RWPE2 (cell line): ENCODE measurements at regions not wholly inside any gene's neighbourhood (a gene's known extent, or its start where the extent isn't known, plus 50 kb on each side); places are given as distances from the start of the nearest gene placed in this dataset.
"Not testable (repeated sequence)": the region's sequence is repeated elsewhere in the genome, so short reads cannot be mapped to it uniquely, and the experiment has no call there.

Experiments
- ATAC-seq: fragments of 200-7000 bp; cut with Tn5 transposase; 3 replicates; pipeline ENCODE4 v1.9.1; 2021; ENCODE audit warnings: low read depth
- DNase-seq: peaks from one replicate; pipeline ENCODE4 v3.0.0-alpha.2; 2020; ENCODE audit warnings: low spot score
- H3K27ac ChIP-seq: fragments of 450-650 bp; 2 replicates; pipeline ENCODE4 v1.5.1; 2017; ENCODE audit warnings: mild to moderate bottlenecking; ENCODE audit not compliant: poor library complexity, severe bottlenecking
- H3K27me3 ChIP-seq: fragments of 250-450 bp; sonication (Bioruptor Pico); 2 replicates; pipeline ENCODE4 v1.5.1; 2021; ENCODE audit warnings: mild to moderate bottlenecking, moderate library complexity; ENCODE audit not compliant: insufficient read depth, poor library complexity, severe bottlenecking
- H3K36me3 ChIP-seq: fragments of 250-450 bp; sonication (Bioruptor Pico); 2 replicates; pipeline ENCODE4 v1.5.1; 2020; ENCODE audit warnings: low read depth, mild to moderate bottlenecking, moderate library complexity
- H3K4me1 ChIP-seq: fragments of 250-450 bp; sonication (Bioruptor Pico); 2 replicates; pipeline ENCODE4 v1.5.1; 2021; ENCODE audit warnings: mild to moderate bottlenecking, moderate library complexity; ENCODE audit not compliant: insufficient read depth, poor library complexity, severe bottlenecking
- H3K4me3 ChIP-seq: fragments of 250-450 bp; sonication (Bioruptor Pico); 2 replicates; pipeline ENCODE4 v1.5.1; 2021; ENCODE audit warnings: mild to moderate bottlenecking, moderate library complexity; ENCODE audit not compliant: severe bottlenecking
- H3K9me3 ChIP-seq: fragments of 250-450 bp; sonication (Bioruptor Pico); 2 replicates; pipeline ENCODE4 v1.5.1; 2021; ENCODE audit warnings: mild to moderate bottlenecking, moderate library complexity; ENCODE audit not compliant: severe bottlenecking
- CTCF ChIP-seq: fragments of 450-650 bp; IDR thresholded peaks from one replicate; pipeline ENCODE4 v1.5.1; 2017; ENCODE audit warnings: mild to moderate bottlenecking, moderate library complexity; ENCODE audit not compliant: poor library complexity, severe bottlenecking

DNA sequence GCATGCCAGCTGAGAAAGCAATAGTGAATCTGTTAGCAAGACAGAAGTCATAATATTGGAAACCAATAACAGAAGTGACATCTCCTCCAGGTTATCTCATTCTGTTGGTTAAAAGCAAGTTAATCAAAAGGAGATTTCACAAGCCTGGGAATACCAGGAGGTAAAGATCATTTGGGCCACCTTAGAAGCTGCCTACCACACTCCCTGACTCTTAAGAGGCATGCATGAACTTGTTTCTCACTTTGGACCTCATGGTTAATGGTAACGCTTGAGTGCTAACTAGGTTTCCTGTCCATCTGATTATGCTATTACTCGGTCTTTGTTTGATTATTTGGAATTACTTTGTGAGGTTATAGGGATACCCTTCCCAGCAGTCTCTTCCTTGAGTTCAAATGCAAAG, 650.8 kb upstream of the SGO1 start:
- Histone ChIP-seq H3K4me1 (no peaks in the 10 kb centered on the region), H3K27ac (no peak overlapping the region), H3K4me3 (no peak overlapping the region), H3K36me3 (no peaks in the 10 kb centered on the region), H3K9me3 (no peaks in the 10 kb centered on the region), H3K27me3 (no peaks in the 10 kb centered on the region)
- DNase-seq (no peak), ATAC-seq (no peak)
- no peak for TF ChIP-seq CTCF

DNA sequence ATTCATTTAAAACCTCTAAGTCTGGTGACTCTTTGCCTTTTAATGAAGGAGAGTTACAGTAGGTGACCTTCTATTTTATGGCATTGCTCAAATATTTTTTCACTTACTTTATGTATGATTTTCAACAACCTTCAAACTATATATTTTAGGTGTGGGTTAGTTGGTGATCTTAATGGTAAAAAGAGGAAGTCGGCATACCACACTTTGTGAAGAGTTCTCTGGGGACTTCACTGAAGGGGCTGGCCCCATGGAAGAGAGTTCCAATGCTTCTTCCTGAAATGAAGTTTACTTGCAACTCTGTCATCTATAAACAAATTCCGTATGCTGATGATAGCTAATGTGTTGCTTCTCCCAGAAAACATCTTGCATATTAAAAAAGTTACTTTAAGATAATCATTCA, 647.0 kb upstream of the SGO1 start:
- H3K27me3 ChIP-seq = no peaks in the 10 kb centered on the region
- H3K4me1 ChIP-seq = no peaks in the 10 kb centered on the region
- H3K4me3 ChIP-seq = no peak overlapping the region
- no peaks in the 10 kb centered on the region for H3K36me3 ChIP-seq
- no peak overlapping the region for H3K27ac ChIP-seq
- no peak for TF ChIP-seq CTCF
- H3K9me3 ChIP-seq = peaks cover 2% of the 10 kb centered on the region
- DNase-seq (no peak), ATAC-seq (no peak)

DNA sequence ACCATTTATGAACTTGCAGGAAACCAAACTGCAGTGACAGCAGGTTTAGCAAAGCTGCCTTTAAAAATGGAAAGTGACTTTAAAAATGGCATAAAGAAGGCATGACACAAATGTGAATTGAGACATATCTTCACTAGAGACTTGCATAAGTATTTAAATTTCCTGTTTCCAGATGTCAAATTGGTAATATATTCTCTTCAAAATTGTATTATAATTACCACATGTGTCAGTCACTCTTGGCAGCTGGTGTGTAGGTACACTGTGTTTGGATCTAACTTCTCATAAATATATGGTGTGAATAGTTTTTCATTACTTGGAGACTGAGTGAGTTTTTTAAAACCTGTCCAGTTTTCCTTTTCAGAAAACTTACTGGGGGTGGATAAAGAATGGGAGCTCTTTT, 636.2 kb upstream of the SGO1 start:
- no peak overlapping the region for H3K4me3 ChIP-seq
- H3K9me3 ChIP-seq = no peaks in the 10 kb centered on the region

GRCh38 chr3:20820872-20821271, 634.9 kb upstream of the SGO1 start:
- not testable (repeated sequence) for H3K27ac ChIP-seq, H3K9me3 ChIP-seq, H3K36me3 ChIP-seq, DNase-seq, H3K27me3 ChIP-seq, ATAC-seq, H3K4me1 ChIP-seq, H3K4me3 ChIP-seq

More for the DNA sequence above, 636.2 kb upstream of the SGO1 start:
- TF ChIP-seq CTCF = no peak
- no peak for DNase-seq
- ATAC-seq = no peak
- Histone ChIP-seq H3K27me3 (no peaks in the 10 kb centered on the region), H3K36me3 (no peaks in the 10 kb centered on the region), H3K27ac (no peak overlapping the region), H3K4me1 (no peaks in the 10 kb centered on the region)

DNA sequence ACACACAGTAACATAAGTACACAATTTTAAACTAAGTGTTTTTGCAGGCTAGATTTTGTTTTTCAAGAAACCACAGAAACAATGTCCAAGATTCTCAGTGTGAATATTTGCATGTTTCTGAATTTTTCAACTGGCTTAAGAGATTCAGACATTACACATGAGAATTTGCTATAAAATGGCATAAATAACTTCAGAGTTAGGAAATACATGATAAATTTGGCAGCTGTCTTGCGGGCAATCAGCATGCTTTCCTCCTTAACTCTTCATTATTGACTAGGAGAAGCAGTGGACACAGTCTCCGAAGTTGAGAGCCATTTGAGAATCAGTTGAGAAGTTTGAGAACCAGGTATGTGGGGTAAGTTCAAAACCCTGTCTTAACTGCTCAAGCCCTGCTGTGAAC, 625.6 kb upstream of the SGO1 start:
- Histone ChIP-seq H3K4me1 (no peaks in the 10 kb centered on the region), H3K9me3 (peaks cover 7% of the 10 kb centered on the region), H3K27ac (no peak overlapping the region), H3K27me3 (no peaks in the 10 kb centered on the region), H3K4me3 (no peak overlapping the region), H3K36me3 (no peaks in the 10 kb centered on the region)
- TF ChIP-seq CTCF = no peak
- DNase-seq (no peak), ATAC-seq (no peak)

DNA sequence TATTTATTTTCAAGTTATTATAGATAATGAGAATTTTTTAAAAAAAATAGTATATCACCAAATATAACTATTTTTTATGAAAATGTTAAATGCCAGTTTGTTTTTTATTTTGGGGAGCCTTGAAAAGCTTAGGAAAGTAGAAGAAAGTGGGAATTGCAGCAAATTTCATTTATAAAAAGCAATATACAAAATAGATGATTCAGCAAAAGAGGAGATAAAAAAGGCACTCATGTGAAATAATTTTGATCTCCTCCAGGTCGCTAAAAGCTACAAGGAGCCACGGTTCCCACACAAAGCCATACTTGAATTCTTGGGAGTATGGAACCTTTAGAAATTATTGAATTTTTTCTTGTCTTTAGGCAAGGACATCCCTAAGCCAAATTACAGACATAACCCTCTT, 625.0 kb upstream of the SGO1 start:
- ATAC-seq = no peak
- Histone ChIP-seq H3K4me3 (no peak overlapping the region), H3K27ac (no peak overlapping the region), H3K9me3 (peaks cover 7% of the 10 kb centered on the region), H3K36me3 (no peaks in the 10 kb centered on the region), H3K4me1 (no peaks in the 10 kb centered on the region), H3K27me3 (no peaks in the 10 kb centered on the region)
- TF ChIP-seq CTCF = no peak
- no peak for DNase-seq
